ENCODE measurements at regions not wholly inside any gene's neighbourhood (a gene's known extent, or its start where the extent isn't known, plus 50 kb on each side); places are given as distances from the start of the nearest gene placed in this dataset.
"Not testable (repeated sequence)": the region's sequence is repeated elsewhere in the genome, so short reads cannot be mapped to it uniquely, and the experiment has no call there.

- DNase-seq (ENCODE audit: low read depth): no peak
Measured at GRCh38 chr6:92270365-92270764, 1149.0 kb downstream of the EPHA7 start.

GRCh38 chr6:92267335-92267734 lies 1152.0 kb downstream of the EPHA7 start:
- DNase-seq (ENCODE audit: low read depth): no peak

- no peak for DNase-seq (ENCODE audit: low read depth)
Measured at GRCh38 chr6:92263864-92264263, 1155.5 kb downstream of the EPHA7 start.

GRCh38 chr6:92259171-92259570 lies 1160.2 kb downstream of the EPHA7 start:
- DNase-seq (ENCODE audit: low read depth): no peak

- DNase-seq (ENCODE audit: low read depth): no peak
Measured at GRCh38 chr6:92243315-92243714, 1176.0 kb downstream of the EPHA7 start.

- no peak for DNase-seq (ENCODE audit: low read depth)
Measured at GRCh38 chr6:92231171-92231701, 1188.1 kb downstream of the EPHA7 start.

- not testable (repeated sequence) for DNase-seq (ENCODE audit: low read depth)
Measured at GRCh38 chr6:92219987-92220386, 1199.4 kb downstream of the EPHA7 start.

GRCh38 chr6:92216717-92217116 lies 1202.6 kb downstream of the EPHA7 start:
- no peak for DNase-seq (ENCODE audit: low read depth)

GRCh38 chr6:92201618-92202017 lies 1217.7 kb downstream of the EPHA7 start:
- no peak for DNase-seq (ENCODE audit: low read depth)

GRCh38 chr6:92196325-92196724 lies 1223.0 kb downstream of the EPHA7 start:
- no peak for DNase-seq (ENCODE audit: low read depth)

- DNase-seq (ENCODE audit: low read depth): no peak
Measured at GRCh38 chr6:92195796-92196195, 1223.6 kb downstream of the EPHA7 start.

GRCh38 chr6:92188016-92188415 lies 1231.3 kb downstream of the EPHA7 start:
- no peak for DNase-seq (ENCODE audit: low read depth)

GRCh38 chr6:92184933-92185332 lies 1234.4 kb downstream of the EPHA7 start:
- no peak for DNase-seq (ENCODE audit: low read depth)

- no peak for DNase-seq (ENCODE audit: low read depth)
Measured at GRCh38 chr6:92181347-92181746, 1238.0 kb downstream of the EPHA7 start.

- no peak for DNase-seq (ENCODE audit: low read depth)
Measured at GRCh38 chr6:92180090-92180489, 1239.3 kb downstream of the EPHA7 start.

GRCh38 chr6:92176666-92177065 lies 1242.7 kb downstream of the EPHA7 start:
- DNase-seq (ENCODE audit: low read depth): no peak

- DNase-seq (ENCODE audit: low read depth): no peak
Measured at GRCh38 chr6:92174398-92175073, 1244.8 kb downstream of the EPHA7 start.

GRCh38 chr6:92169506-92169905 lies 1249.9 kb downstream of the EPHA7 start:
- no peak for DNase-seq (ENCODE audit: low read depth)

- no peak for DNase-seq (ENCODE audit: low read depth)
Measured at GRCh38 chr6:92166666-92167065, 1252.7 kb downstream of the EPHA7 start.

- DNase-seq (ENCODE audit: low read depth): no peak
Measured at GRCh38 chr6:92161953-92162352, 1257.4 kb downstream of the EPHA7 start.

- DNase-seq (ENCODE audit: low read depth): no peak
Measured at GRCh38 chr6:92160226-92160625, 1259.1 kb downstream of the EPHA7 start.

- no peak for DNase-seq (ENCODE audit: low read depth)
Measured at GRCh38 chr6:92159046-92159445, 1260.3 kb downstream of the EPHA7 start.

- DNase-seq (ENCODE audit: low read depth): no peak
Measured at GRCh38 chr6:92150553-92150952, 1268.8 kb downstream of the EPHA7 start.

GRCh38 chr6:92147246-92147645 lies 1272.1 kb downstream of the EPHA7 start:
- DNase-seq (ENCODE audit: low read depth): no peak
